Activated T-cell treated with anti-CD3 and anti-CD28 coated beads for 48 hours (primary cell): ENCODE measurements at regions not wholly inside any gene's neighbourhood (a gene's known extent, or its start where the extent isn't known, plus 50 kb on each side); places are given as distances from the start of the nearest gene placed in this dataset.

ENCODE experiments used
- DNase-seq: peaks from one replicate; pipeline ENCODE4 v3.0.0-alpha.2; 2020; ENCODE audit warnings: low read depth

DNA sequence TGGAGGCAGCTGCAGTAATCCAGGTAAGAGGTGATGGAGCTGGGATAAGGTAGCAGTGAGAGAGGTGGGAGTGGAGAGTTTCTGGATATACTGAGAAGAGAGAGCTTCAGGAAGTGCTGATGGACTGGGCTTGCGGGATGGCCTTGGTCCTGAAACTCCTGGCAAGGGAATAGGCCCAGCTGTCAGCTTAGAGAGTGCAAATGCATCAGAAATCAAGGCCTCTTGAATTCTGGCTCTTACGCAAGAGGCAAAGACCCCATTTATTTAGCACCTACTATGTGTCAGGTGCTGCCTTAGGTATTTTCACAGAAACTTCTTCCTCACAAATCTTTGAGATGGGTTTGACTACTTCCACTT, 227.2 kb upstream of the MAP3K1 start:
- no peak for DNase-seq

DNA sequence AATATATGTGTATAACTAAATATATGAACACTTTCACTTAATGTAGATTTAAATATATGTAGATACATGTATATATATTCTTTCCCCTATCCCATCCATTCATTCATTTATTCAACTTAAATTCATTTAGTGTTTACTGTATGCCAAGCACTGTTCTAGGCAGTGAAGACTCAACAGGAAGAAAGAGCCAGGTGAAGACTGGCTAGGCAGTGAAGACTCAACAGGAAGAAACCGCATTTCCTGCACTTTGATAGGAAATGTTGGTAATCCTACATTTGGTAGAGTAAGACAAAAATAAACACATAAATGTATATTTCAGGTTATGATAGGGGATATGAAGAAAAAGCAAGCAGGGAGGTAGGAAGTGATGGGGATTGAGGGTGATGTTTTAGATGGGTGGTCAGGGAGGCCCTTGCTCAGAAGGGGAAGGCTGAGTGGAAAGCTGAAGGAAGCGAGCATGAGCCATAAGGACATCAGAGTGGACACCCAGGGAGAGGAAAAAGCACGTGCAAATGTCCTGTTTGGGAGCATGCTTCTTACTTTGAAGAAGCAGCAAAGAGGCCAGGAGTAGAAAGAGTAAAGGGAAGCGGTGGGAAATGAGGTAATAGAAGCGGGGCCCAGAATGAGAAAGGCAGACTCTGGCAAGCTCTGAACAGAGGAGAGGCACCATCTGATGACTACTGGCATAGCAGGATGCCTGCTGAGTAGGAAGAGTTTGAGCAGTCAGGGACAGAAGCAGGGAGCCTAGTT, 227.8 kb upstream of the MAP3K1 start:
- DNase-seq = no peak

DNA sequence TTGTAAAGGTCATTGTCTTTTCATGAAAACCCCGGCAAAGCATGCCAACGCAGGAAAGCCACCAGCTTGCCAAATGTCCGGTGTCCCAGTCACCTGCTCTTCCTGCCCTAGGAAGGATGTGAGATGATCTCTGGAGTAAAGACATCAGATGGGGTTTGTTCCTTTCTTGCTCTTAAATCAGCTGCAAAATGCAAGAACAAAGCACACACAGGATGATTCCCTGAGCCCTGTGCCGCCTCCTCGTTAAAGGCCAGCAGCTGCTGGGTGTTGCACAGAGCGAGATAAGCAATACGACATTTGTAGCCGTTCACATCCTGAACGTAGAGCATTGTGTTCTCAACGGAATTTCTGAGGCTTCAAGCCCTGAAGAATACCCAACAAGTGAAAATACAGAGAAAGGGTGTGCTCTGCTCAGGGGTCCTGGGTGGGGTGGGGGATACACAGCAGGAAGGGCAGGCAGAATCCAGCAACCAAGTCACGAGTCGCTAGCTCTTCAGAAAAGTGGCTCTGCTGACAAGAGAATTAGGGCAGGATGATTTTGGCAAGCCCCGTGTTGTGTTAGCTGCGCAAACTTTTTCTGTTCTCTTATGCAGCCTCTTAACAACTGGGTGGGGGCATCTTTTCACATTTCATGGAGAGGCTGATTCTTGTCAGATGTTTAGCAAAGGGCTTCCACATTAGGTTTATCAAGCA, 229.2 kb upstream of the MAP3K1 start:
- no peak for DNase-seq

DNA sequence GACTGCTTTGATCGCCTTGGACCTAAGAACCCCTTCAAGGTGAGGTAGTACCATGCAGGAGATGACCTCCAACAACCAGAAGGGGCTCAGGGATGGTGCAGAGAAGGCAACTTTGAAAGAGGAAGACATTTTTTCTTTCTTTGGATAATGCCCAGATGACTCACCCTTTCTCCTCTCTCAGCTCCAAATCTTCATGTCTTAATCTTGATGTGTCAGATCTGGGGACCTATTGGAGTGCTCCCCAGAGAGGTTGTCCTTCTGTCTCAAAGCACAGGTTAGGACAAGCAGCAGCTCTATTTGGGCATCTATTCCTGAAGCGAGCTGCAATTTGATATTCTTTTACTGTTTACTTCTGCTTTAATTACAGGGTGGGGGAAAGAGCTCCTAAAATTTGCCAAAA, 229.9 kb upstream of the MAP3K1 start:
- no peak for DNase-seq

DNA sequence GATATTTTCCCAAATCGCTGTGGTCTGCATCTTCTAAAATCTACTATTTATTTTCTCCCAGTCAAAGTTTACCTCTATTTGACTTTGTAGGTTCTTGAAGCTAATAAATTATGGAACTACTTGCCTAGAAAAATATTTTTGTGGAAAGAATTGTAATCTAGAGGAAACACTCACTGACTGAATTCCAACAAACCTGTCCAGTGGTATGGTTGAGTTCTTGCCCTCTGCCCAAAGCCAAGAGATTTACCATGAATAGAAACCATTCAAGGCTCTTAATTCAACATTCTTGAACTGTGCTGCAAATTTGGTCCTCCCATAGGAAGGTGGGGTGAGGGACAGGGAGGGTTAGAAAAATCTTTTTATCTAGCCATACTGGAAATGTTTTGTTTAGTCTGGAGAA, 233.9 kb upstream of the MAP3K1 start:
- no peak for DNase-seq

DNA sequence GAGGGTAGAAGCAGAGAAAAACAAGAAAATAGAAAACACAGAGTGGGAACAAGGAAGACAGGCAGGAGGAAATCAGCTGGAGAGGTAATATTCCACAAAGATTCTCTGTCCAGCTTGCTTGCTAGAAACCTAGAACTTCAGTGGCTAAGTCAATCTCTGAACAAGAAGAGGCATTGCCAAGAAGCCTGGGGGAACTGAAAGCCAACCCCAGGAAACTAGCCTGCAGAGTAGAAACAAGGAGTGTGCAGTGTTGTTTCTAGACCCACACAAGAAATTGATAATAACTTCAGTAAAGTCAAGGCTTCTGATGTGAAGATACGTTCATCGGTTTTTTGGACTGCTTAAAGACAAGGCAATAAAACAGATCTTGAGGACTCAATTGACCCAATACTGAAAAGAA, 234.5 kb upstream of the MAP3K1 start:
- no peak for DNase-seq

DNA sequence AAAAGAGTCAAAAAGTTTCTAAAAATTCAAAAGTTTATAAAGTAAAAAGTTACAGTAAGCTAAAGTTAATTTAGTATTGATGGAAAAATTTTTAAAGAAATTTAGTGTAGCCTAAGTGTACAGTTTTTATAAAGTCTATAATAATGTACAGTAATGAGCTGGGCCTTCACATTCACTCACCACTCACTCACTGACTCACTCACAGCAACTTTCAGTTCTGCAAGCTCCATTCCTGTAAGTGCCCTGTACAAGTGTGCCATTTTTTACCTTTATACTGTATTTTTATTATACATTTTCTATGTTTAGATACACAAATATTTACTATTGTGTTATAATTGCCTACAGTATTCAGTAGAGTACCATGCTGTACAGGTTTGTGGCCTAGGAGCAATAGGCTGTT, 239.5 kb upstream of the MAP3K1 start:
- DNase-seq = no peak

DNA sequence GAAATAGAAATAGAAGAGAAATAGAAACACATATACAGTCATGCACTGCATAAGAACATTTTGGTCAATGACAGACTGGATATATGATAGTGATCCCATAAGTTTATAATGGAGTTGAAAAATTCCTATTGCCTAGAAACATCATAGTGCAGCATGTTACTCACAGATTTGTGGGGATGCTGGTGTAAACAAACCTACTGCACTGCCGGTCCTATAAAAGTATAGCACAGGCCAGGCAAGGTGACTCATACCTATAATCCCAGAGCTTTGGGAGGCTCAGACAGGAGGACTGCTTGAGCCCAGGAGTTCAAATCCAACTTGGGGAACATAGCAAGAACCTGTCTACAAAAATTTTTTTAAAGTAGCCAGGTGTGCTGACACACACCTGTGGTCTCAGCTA, 240.6 kb upstream of the MAP3K1 start:
- DNase-seq = no peak

DNA sequence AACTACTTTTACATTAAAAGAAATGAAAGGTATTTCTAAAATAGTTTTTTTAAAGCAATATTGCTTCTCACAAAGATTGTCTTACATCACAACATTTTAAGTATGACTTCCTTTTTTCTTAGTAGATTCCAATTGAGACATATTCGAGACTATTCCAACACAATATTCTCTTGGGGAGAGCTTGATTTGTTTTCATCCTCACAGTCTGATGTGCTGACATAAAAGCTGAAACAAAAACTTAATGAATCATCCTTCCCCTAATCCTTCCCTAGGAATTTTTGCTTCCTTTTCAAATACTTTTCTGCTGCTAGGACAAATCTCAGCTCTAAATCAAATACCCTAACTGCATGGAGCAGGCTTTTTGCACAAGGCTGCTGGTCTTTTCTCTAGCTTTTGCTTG, 245.8 kb upstream of the MAP3K1 start:
- no peak for DNase-seq

DNA sequence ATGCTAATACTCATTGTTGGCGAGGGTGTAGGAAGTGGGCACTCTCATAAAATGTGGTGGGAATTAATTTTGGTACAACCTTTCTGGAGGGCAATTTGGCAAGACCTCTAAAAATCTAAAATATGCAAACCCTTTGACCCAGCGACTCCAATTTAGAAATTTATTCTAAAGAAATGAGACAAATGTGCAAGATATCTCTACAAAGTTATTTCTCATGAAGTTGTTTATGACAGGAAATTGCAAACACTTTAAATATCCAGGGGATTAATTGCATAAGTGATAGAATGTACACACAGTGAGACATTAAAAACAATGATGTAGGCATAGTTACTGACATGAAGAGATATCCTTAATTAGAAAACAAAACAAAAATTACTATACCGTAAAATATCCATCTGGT, 246.3 kb upstream of the MAP3K1 start:
- DNase-seq = no peak

DNA sequence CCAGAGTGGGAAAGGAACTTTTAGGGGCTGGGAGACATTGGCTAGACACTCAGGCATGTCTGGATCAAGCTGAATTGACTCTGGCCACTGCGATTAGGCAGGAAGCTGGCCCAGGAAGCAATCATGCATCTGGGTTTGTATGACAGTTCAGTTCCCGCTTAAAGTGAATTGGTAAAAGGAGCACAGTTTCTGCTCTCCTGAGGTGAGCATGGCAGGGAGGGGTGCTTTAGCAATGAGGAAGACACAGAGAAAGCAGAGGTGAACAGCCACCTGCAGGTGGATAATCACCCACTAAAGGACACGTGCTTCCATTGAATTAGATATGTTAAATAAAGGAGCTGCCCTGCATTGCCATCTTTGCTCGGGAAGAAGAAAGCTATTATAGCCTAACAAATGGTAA, 248.1 kb upstream of the MAP3K1 start:
- no peak for DNase-seq

DNA sequence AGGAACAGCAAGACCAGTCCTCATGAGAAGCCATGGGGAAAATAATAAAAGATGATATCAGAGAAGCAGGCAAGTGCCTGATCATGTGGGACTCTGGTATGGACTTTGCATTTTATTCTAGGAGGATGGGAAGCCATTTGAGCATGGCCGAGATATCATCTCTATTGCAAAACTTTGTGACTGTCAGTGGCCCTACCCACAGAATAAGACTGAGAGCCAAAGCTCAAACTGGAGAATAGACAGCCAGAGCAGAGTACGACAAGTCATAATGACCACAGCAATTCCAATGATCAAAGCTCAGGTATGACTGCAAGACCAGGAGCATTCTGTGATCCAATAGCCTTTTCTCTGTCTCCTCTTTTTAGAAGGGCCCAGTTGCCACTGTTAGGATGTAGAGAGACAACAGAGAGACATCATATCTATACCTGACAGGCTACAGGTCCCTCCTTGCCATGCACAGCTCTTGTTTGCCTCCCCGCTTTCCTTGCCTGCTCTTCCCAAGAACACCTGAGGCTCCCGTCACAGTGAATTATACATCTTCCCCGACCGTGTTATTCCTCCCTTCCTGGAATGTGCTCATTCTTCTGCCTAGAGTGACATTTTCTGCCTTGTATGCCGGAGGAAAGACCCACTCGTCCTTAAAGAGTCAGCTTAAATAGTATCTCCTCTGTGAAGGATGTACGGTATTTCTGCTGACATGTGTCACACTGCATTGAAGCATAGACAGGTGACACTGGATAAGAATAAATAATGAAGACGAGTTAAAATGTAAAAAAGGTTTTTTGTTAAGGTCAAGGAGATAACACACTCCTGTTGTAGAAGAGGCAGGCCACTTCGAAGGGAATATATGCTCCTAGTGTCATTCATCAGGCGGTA, 248.7 kb upstream of the MAP3K1 start:
- no peak for DNase-seq

DNA sequence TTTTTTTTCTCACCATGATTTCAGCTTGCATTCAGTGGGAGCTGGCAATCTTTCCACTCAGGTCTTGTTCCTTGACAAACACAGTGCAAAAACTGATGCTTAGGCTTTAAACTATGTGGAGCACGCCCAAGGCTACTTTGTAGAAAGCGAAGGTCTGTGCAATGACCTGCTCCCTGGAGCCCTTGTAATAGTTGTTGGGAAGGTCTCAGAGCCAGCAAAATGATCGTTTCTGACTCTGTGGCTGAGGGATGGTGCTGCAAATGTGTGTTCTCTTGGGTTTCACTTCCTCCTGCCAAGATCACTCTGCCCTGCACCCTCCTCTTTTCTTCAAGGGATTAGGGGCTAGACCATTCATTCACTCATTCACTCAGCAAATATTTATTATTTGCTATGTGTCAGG, 249.7 kb upstream of the MAP3K1 start:
- DNase-seq = no peak

DNA sequence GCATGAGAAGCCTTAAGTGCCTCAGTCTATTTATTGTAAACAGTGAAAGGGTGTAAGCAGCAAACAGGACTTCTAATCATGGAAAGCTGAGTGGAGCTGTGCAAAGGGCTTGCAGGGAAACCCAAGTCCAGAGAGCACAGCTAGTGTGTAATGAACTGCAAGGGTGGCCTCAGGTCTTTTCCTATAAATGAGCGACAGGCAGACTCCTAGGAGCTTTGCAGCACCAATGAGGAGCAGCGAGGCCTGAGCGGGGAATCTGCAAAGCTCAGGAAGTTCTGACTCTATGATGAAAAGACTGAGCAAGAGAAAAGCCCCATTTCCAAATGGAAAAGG, 250.1 kb upstream of the MAP3K1 start:
- no peak for DNase-seq

DNA sequence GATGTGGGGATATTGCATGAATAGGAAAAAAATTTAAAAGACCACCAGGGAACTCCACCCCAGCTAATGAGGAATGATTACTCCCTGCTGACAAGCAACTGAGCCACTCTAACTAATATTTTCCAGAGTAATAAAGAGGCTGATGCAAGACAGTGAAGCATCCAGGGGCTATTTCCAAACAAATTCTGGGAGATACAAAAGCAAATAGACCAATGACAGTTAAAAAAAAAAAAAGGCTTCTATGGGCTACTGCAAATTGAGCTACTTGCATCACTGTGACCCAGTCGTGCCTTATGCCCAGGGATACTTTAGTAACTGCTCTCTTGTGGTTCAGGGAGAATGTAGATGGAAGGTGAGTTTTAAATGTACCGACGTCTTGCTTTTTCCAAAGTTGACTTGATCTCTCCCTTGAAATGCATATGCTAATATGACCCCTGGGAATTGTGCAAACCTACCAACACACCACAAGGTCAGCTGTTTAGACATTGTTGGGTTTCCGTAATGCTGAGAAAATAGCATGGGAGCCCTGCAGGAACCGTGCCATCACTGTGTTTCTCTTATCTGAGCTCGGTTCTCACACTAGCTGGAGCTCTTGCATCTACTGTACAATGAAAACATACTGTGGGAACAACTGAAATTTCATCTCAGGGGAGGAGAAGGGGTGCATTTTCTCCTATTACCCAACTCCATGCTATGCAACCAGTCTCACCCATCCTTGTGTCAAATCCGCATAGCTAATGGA, 250.6 kb upstream of the MAP3K1 start:
- no peak for DNase-seq

DNA sequence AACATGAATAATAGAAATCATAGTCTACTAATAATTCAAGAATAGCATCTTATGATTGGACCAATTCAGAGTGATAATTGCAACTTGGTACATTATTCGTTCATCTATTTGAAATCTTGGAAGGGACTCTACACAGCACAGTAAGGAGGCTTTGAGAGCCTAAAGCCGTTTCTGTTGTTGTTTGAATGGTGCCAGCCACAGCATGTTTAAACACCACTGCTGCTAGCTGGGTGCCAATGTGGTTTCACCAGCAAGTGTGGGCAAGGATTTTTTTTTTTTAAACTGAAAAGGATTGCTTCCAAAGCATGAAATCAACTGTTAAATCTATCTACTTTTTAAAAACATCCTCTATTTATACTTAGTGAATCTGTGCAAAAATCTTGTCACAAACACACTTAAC, 253.9 kb upstream of the MAP3K1 start:
- DNase-seq = no peak

DNA sequence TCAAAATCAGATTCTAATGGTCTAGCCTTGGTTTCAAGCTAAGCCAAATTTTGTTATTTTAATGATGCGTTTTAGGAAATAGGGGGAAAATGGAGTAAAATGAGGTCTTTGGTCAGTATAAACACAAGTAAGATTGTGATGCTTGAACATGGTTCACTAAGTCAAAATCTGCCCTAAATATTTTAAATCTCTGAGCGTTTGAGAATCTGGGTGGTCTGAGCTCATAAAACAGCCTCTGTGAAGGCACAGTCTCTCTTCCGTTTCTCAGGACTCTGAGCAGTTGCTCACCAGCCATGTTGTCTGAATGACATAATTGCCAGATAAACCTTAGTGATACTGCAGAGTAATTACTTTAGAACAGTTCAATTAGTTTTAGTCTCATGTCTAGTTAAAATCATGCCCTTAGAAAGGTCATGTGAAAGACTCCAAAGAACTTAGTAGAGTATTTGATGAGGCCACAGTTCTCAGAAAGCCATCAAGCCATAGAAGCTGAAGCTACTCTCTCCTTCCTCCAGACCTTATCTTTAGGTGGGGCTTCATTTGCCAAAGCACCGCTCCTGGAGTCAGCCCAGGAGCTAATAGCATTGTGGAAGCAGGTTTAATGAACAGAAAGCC, 257.1 kb upstream of the MAP3K1 start:
- DNase-seq = no peak

DNA sequence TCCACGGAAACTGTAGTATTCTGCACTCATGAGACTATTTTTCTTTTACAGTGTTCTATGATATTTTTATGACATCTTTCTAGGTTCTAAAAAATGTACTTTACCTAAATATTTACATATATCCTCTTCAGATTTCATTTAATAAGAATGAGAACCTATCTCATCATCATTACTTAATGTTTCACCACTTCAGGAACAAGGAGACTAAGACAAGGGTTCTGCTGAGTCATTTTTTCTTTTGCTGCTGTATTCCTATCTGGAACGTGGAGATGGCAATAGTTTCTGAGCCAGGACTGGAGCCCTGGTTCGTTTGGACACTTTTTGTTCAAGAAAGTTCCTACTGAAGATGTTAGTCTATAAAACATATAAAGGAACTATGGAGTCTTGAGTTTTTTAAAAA, 258.2 kb upstream of the MAP3K1 start:
- no peak for DNase-seq

DNA sequence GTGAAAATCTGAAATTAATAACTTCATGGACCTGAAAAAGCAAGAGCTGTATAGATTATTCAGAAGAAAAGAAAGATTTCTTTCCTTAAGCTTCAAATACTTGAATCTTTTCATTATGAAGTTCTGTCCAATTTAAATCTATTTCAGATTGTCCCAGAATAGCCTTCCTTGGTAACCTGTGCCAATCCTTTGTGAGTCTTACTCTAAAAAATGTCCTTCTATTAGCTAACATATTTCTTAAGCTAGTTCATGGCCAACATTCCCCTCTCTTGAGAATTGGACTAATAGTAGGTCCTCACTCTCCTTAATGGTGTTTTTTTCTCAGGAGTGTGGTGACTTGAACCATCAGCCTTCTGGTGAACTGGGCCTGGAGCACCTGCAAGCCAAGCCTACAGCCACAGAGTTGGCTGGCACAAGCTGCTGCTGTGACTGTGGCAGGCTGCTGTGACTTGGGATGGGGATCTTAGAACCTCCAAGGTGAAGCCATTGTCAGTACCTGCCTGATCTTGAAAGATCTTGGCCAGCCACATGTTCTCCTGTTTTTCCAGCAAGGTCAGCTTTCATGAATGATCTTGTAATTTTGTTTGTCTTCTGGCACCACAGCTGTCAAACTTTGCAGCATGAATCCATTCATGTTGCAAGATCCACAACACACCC, 262.6 kb upstream of the MAP3K1 start:
- DNase-seq = no peak

DNA sequence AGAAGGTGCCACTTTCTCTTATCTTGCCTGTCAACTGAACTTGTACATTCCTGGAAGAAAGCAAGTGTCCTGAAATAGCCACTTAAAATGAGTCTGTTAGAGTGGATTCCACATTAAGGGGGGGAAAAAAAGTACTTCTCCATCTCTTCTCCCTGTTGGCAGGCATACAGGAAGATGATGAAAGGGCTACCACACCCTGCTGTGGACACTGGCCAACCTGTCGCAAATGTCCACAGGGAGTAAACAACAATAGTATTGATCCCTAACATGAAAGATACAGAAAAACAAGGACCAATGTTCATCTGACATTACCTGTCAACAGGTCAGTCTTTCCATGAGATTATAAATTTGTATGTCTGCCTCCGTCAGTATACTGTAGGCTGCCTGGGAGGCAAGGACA, 265.1 kb upstream of the MAP3K1 start:
- no peak for DNase-seq

DNA sequence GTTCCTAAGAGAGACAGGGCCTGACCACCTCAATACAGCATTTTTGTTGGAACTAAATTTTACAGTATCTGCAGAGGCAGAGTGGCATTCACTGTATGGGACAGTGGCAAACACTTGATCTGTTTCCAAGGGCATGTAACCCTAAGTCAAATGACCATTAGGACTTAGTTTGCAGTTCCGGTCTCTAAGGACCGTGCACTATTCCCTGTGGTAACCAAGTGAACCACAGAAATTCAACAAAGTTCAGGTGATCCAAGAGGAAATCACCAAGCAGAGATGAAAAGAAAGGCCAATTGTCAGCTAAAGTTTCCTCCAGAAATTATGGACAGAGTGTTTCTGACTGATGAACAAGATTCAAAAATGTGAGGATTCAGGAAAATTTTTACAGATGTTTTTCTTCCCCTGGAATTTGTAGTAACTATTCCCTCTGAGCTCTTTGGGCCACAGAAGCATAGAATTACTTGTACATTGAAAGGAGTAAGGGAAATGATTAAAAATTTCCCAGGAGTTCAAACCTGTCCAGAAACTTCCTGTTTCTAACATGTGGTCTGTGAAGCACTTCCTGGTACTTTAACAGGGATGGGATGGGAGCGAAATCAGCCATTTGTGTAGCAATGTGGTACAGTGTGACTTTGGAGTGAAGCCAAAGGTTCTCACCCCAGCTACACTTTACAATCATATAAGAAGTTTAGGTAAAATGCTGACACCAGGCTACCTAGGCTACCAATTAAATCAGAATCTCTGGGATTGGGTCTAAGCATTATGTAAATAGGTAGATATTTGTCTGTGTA, 266.1 kb upstream of the MAP3K1 start:
- no peak for DNase-seq
